Astrocyte of the hippocampus (primary cell): ENCODE measurements at regions not wholly inside any gene's neighbourhood (a gene's known extent, or its start where the extent isn't known, plus 50 kb on each side); places are given as distances from the start of the nearest gene placed in this dataset.
"Not testable (repeated sequence)": the region's sequence is repeated elsewhere in the genome, so short reads cannot be mapped to it uniquely, and the experiment has no call there.

ENCODE experiments used
- DNase-seq: peaks from one replicate; pipeline ENCODE4 v3.0.0; 2011; ENCODE audit warnings: low read depth, low spot score

DNA sequence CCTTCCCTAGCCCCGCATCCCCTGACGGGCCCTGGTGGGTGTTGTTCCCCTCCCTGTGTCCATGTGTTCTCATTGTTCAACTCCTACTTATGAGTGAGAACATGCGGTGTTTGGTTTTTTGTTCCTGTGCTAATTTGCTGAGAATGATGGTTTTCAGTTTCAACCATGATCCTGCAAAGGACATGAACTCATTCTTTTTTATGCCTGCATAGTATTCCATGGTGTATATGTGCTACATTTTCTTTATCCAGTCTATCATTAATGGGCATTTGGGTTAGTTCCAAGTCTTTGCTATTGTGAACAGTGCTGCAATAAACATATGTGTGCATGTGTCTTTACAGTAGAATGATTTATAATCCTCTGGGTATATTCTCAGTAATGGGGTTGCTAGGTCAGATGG is 65.7 kb upstream of the DCD start:
- not testable (repeated sequence) for DNase-seq

DNA sequence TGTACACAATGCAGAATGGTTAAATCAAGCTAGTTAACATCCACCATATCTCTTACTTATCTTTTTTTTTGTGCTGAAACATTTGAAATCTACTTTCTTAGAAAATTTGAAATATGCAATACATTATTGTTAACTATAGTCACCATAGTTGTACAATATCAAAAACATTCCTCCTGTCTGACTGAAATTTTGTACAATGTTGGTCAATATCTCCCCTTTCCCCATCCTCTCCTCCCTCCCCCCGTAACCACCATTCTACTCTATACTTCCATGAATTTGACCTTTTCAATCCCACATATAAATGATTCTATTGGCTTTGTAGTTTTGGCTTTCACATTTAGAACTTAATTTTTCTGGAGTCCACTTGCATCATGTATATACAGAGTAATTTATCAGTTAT is 63.5 kb upstream of the DCD start:
- no peak for DNase-seq

DNA sequence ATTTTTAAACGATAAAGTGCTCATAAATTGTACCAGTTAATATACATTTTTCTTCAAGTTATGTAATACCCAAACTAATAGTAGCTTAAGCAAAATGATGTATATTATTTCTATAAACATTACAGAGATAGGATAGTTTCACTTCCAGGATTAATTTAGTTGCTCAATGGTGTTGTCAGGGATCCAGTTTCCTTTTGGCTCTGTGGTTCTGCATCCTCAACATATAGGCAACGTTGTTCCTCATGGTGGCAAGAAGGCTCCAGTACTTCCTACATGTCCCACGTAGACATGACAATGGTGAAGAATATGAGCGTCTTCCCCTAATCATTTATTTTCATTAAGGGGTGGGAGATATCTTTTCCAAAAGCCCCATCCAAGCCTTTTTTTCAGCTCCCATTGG is 60.7 kb upstream of the DCD start:
- no peak for DNase-seq

DNA sequence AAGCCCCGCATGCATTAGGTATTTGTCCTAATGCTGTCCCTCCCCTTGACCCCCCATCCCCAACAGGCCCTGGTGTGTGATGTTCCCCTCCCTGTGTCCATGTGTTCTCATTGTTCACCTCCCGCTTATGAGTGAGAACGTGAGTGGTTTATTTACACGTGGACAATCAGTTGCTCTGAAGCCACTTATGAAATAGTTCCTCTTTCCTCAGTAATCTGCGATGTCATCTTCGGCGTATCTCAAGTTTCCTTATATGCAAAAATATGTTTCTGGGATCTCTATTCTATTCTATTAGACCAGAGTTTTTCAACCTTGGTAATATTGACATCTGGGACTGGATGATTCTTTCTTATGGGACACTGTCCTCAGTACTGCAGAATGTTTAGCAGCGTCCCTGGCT is 56.0 kb upstream of the DCD start:
- no peak for DNase-seq

DNA sequence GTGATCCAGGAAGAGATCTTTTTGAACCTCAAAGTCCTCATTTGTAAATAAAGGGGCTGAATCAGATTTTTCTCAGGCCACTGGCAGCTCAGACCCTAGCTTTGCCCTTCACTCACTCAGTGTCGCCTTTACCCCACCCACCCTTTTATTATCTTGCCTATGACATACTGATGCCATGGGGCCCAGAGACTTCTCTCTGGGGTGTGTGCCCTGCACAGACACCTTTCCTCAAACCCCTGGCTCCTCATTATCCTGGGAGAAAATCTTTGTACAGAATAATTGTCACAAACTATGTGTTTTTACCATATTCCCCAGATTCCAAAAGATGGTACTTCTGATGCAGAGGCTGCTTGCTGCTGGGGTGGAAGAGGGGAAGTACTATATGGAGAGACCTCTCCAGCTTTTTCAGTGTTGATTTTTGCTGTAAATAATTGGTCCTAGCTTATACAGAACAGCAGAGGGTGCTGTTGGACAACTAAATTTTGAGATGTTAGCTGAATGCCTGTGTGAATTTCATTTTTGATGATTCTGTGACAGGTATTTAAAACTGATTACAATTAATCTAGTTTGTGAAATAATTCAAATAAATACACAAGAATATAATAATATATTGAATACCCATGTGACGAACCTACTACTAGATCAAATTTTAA is 53.9 kb upstream of the DCD start:
- DNase-seq: peak; percentile 57

DNA sequence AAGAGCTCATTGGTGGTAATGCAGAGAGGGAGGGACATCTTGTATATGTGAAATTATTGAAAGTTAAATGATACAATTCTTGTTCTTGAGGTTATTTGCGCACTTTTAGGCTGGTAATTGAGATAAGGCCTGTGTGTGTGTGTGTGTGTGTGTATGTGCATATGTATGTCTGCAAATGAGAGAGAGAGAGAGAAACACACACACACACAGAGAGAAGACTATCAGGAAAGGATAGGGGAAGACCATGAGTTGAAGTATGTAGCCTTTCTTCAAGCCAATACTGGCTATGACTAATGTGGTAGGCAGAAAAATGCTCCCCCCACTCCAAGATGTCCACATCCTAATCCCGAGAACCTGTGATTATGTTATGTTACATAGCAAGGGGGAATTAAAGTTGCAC is 52.7 kb upstream of the DCD start:
- no peak for DNase-seq

DNA sequence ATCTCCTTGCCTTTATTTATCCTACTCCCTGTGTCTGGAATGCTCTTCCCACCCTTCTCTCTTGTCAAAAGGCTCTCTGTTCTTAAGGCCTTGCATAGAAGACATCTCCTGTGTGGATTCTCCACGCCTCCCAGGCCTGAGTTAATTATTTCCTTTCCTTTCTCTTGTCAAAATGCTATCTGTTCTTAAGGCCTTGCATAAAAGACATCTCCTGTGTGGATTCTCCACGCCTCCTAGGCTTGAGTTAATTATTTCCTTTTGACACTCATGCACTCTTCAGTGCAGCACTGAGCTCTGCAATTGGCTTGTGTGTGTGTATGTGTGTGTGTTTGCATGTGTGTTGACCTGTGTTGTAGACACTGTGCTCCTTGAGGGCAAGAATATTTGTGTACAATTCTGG is 52.1 kb upstream of the DCD start:
- no peak for DNase-seq
